H1 (cell line): ENCODE measurements at regions not wholly inside any gene's neighbourhood (a gene's known extent, or its start where the extent isn't known, plus 50 kb on each side); places are given as distances from the start of the nearest gene placed in this dataset.

Experiments used
- SAP30 ChIP-seq: fragments of 300-600 bp; sonication (generic); IDR thresholded peaks from 2 replicates; pipeline ENCODE4 v1.7.1; 2012; ENCODE audit warnings: low read length, moderate library complexity, mild to moderate bottlenecking, inconsistent platforms; ENCODE audit not compliant: insufficient read depth, insufficient replicate concordance

DNA sequence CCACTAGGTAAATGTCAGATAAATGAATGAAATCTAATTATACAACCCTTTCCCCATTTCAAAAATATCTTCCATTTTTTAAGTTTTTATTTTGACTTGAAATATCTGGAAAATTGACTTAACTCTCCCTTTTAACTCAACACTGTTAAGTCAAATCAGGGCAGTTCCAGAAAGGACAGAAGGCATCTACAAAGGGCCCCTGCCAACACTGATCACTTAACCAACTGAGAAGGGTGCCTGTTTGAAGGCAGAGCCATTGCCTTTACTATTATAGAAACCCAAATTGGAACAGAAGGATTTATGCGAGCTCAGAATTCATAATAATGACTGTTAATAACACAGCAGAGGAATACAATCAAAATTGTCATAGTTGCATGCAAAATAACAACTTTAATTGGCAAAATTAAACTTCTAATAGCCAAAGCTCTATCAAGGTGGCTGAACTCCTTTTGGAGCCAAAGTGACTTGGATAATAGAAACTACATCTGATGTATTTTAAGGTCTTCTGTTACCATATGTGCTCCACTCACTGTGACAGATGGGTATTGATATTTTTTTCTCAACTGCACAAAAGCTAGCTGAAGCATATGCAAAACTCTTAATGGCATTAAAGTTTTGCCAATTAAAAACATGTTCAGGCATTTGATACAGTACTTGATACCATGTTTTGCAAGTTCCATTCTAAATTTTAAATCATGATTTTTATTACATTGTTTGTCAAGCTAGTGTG, 383.8 kb downstream of the NOVA1 start (continued):
- no peak for TF ChIP-seq SAP30
